IMR-90 (cell line): ENCODE measurements at regions not wholly inside any gene's neighbourhood (a gene's known extent, or its start where the extent isn't known, plus 50 kb on each side); places are given as distances from the start of the nearest gene placed in this dataset.

Source experiments
- ATAC-seq: fragments of 200-7000 bp; cut with Tn5 transposase; 2 replicates; pipeline ENCODE4 v1.9.1; 2020; ENCODE audit warnings: low read depth, mild to moderate bottlenecking, moderate library complexity
- BruUV-seq: library from RNA; stranded (reverse); fragments of 400-500 nt; replicated peaks from 2 replicates; lab custom pipeline; 2021; lab: Mats Ljungman, UMichigan
- CTCF ChIA-PET: fragments of 300-600 bp; formaldehyde crosslinking; extraction: SDS; loops from one replicate; lab custom pipeline; 2021; ENCODE audit warnings: antibody characterized with exemption; lab: Yijun Ruan, JAX
- POLR2A ChIA-PET: fragments of 300-600 bp; sonication (Branson Sonifier 250); formaldehyde crosslinking; loops from one replicate; lab custom pipeline; 2022; ENCODE audit warnings: antibody characterized with exemption; ENCODE audit not compliant: unreplicated experiment; lab: Charles Lee
- DNase-seq: peaks from one replicate; pipeline ENCODE4 v3.0.0; 2013
- H2AFZ ChIP-seq: replicated peaks from 2 replicates; pipeline ENCODE3; 2013; ENCODE audit warnings: low read length, mild to moderate bottlenecking; ENCODE audit not compliant: poor library complexity
- H2AK5ac ChIP-seq: 2 replicates; pipeline ENCODE4 v1.6.1; 2013; ENCODE audit warnings: low read depth, low read length, inconsistent platforms
- H2AK9ac ChIP-seq: replicated peaks from 2 replicates; pipeline ENCODE3; 2013; ENCODE audit warnings: mild to moderate bottlenecking, low read depth, low read length, moderate library complexity; ENCODE audit not compliant: poor library complexity
- H2BK120ac ChIP-seq: 2 replicates; pipeline ENCODE4 v1.6.1; 2013; ENCODE audit warnings: low read depth, low read length, inconsistent platforms
- H2BK15ac ChIP-seq: 3 replicates; pipeline ENCODE4 v1.6.1; 2013; ENCODE audit warnings: low read depth, low read length, inconsistent platforms
- H2BK20ac ChIP-seq: 2 replicates; pipeline ENCODE4 v1.6.1; 2013; ENCODE audit warnings: low read depth, mild to moderate bottlenecking, inconsistent platforms, low read length, moderate library complexity
- H2BK5ac ChIP-seq: 2 replicates; pipeline ENCODE4 v1.6.1; 2013; ENCODE audit warnings: mild to moderate bottlenecking, low read depth, low read length, inconsistent platforms; ENCODE audit not compliant: poor library complexity, severe bottlenecking
- H3K14ac ChIP-seq: replicated peaks from 2 replicates; pipeline ENCODE4 v1.6.1; 2013; ENCODE audit warnings: low read depth, low read length, inconsistent platforms
- H3K18ac ChIP-seq: 2 replicates; pipeline ENCODE4 v1.6.1; 2013; ENCODE audit warnings: low read depth, low read length, control low read depth
- H3K23ac ChIP-seq: 2 replicates; pipeline ENCODE4 v1.6.1; 2013; ENCODE audit warnings: low read depth, low read length, inconsistent platforms
- H3K27ac ChIP-seq: 2 replicates; pipeline ENCODE4 v1.5.1; 2013; ENCODE audit warnings: mild to moderate bottlenecking, control low read depth, low read length; ENCODE audit not compliant: insufficient read depth
- H3K27me3 ChIP-seq: 2 replicates; pipeline ENCODE4 v1.6.1; 2013; ENCODE audit warnings: low read length; ENCODE audit not compliant: control insufficient read depth, insufficient read depth
- H3K36me3 ChIP-seq: 2 replicates; pipeline ENCODE4 v1.6.1; 2013; ENCODE audit warnings: low read length, mixed read lengths; ENCODE audit not compliant: control insufficient read depth, insufficient read depth
- H3K4ac ChIP-seq: 2 replicates; pipeline ENCODE4 v1.6.1; 2013; ENCODE audit warnings: low read depth, low read length, inconsistent platforms
- H3K4me1 ChIP-seq: 2 replicates; pipeline ENCODE4 v1.6.1; 2013; ENCODE audit warnings: low read length, mixed read lengths; ENCODE audit not compliant: control insufficient read depth, insufficient read depth
- H3K4me2 ChIP-seq: 2 replicates; pipeline ENCODE4 v1.6.1; 2013; ENCODE audit warnings: low read depth, mild to moderate bottlenecking, control low read depth, low read length, moderate library complexity
- H3K4me3 ChIP-seq: 2 replicates; pipeline ENCODE4 v1.5.1; 2013; ENCODE audit warnings: low read depth, mild to moderate bottlenecking, control low read depth, low read length, moderate library complexity; ENCODE audit not compliant: insufficient read depth
- H3K56ac ChIP-seq: 2 replicates; pipeline ENCODE4 v1.6.1; 2013; ENCODE audit warnings: low read length, inconsistent platforms; ENCODE audit not compliant: insufficient read depth; ENCODE audit errors: extremely low read depth
- H3K79me1 ChIP-seq, 2 experiments: 2 replicates each; pipeline ENCODE4 v1.6.1; 2013; ENCODE audit warnings: low read length in 2 of 2, inconsistent platforms in 1 of 2, low read depth in 1 of 2
- H3K9ac ChIP-seq: 2 replicates; pipeline ENCODE4 v1.6.1; 2013; ENCODE audit warnings: low read depth, low read length, control low read depth
- H3K9me1 ChIP-seq: 2 replicates; pipeline ENCODE4 v1.6.1; 2013; ENCODE audit warnings: low read length, inconsistent platforms; ENCODE audit not compliant: insufficient read depth
- H3K9me3 ChIP-seq: 2 replicates; pipeline ENCODE4 v1.6.1; 2013; ENCODE audit warnings: low read length; ENCODE audit not compliant: control insufficient read depth, insufficient read depth
- H4K20me1 ChIP-seq: 2 replicates; pipeline ENCODE4 v1.6.1; 2013; ENCODE audit warnings: low read length, inconsistent platforms; ENCODE audit not compliant: insufficient read depth
- H4K5ac ChIP-seq: 2 replicates; pipeline ENCODE4 v1.6.1; 2013; ENCODE audit warnings: mild to moderate bottlenecking, low read depth, low read length, control low read depth
- H4K8ac ChIP-seq, 2 experiments: 2 replicates each; pipeline ENCODE4 v1.6.1; 2013; ENCODE audit warnings: low read depth in 2 of 2, low read length in 2 of 2, control low read depth in 1 of 2, inconsistent platforms in 1 of 2
- H4K91ac ChIP-seq: 2 replicates; pipeline ENCODE4 v1.6.1; 2013; ENCODE audit warnings: low read depth, low read length, inconsistent platforms; ENCODE audit not compliant: insufficient read depth
- BHLHE40 ChIP-seq: fragments of 150-350 bp; IDR thresholded peaks from 2 replicates; pipeline ENCODE4 v1.6.1; 2016; ENCODE audit warnings: mild to moderate bottlenecking, low read depth, low read length
- CEBPB ChIP-seq: IDR thresholded peaks from 2 replicates; pipeline ENCODE4 v1.6.1; 2012; ENCODE audit warnings: low read depth, low read length, improper control_type of control experiment
- POLR2A ChIP-seq: IDR thresholded peaks from 2 replicates; pipeline ENCODE4 v1.6.1; 2012; ENCODE audit warnings: mild to moderate bottlenecking, low read depth, low read length
- WGBS, 2 experiments: methylation state at CpG; one replicate each; pipeline versions ENCODE4 v1.1.5 to v1.1.7; 2013; ENCODE audit warnings: missing lambda C conversion rate in 2 of 2; ENCODE audit not compliant: insufficient read length in 1 of 2; ENCODE audit errors: extremely low coverage in 2 of 2; 5-methylcytosine and 5-hydroxymethylcytosine counted together
- dilution Hi-C: fragments of 300-500 bp; cut with HindIII; formaldehyde crosslinking; loops from one replicate; pipeline ENCODE4 v1.14.3; 2018; ENCODE audit warnings: low sequenced_read_pairs; ENCODE audit not compliant: unreplicated experiment
- in situ Hi-C: fragments of 300-500 bp; cut with MboI; formaldehyde crosslinking; loops from 3 replicates; pipeline ENCODE4 v1.14.3; 2019; ENCODE audit warnings: low sequenced_read_pairs, inconsistent platforms, mixed read lengths
- intact Hi-C: fragments of 100-400 bp; cut with micrococcal nuclease; formaldehyde crosslinking; loops from 2 replicates; pipeline ENCODE4 v1.10.0; 2022

GRCh38 chr6:84489598-84489997 lies 262.2 kb upstream of the CEP162 start:
- Histone ChIP-seq H3K79me1 (no peaks in the 10 kb centered on the region), H3K9ac (no peak overlapping the region), H4K8ac (no peak overlapping the region), H3K9me1 (no peaks in the 10 kb centered on the region), H3K14ac (no peak overlapping the region), H2AK9ac (no peak overlapping the region), H3K4ac (no peak overlapping the region), H2BK20ac (no peak overlapping the region), H3K4me3 (no peak overlapping the region), H3K9me3 (no peaks in the 10 kb centered on the region), H2AK5ac (no peak overlapping the region), H2AFZ (no peak overlapping the region), H3K23ac (no peak overlapping the region), H4K5ac (no peak overlapping the region), H3K4me2 (no peak overlapping the region), H3K36me3 (no peaks in the 10 kb centered on the region), H2BK5ac (no peak overlapping the region), H3K18ac (no peak overlapping the region), H4K20me1 (no peaks in the 10 kb centered on the region), H3K4me1 (no peaks in the 10 kb centered on the region), H3K56ac (no peak overlapping the region), H2BK120ac (no peak overlapping the region), H2BK15ac (no peak overlapping the region), H3K27ac (no peak overlapping the region), H4K91ac (no peak overlapping the region), H3K27me3 (no peaks in the 10 kb centered on the region)
- POLR2A ChIA-PET = no interaction called here
- intact Hi-C loops = no loop called here
- CTCF ChIA-PET = no interaction called here
- ATAC-seq (no peak), DNase-seq (no peak)
- no peak for TF ChIP-seq CEBPB
- no peak for TF ChIP-seq BHLHE40
- no peak for TF ChIP-seq POLR2A
- BruUV-seq = no TSS peak
- dilution Hi-C loops = no loop called here
- no CpG with 5 or more reads among the region's 1 CpG for WGBS, 2 experiments
- in situ Hi-C loops = no loop called here
